Transverse colon (tissue), 4 donors: ENCODE measurements at regions not wholly inside any gene's neighbourhood (a gene's known extent, or its start where the extent isn't known, plus 50 kb on each side); places are given as distances from the start of the nearest gene placed in this dataset.

ENCODE experiments used
- DNase-seq: peaks from one replicate; pipeline ENCODE4 v3.0.0-alpha.2; 2019
- H3K27ac ChIP-seq, 4 donors: fragments of 200-600 bp; sonication (generic); 2 replicates each; pipeline ENCODE4 v1.5.1; 2016 to 2018; ENCODE audit warnings: inconsistent platforms in 4 of 4
- H3K27me3 ChIP-seq: fragments of 200-600 bp; sonication (generic); 2 replicates; pipeline ENCODE4 v1.5.1; 2017; ENCODE audit warnings: inconsistent platforms
- H3K36me3 ChIP-seq, 4 donors: fragments of 200-600 bp; sonication (generic); 2 replicates each; pipeline ENCODE4 v1.5.1; 2017 to 2019; ENCODE audit warnings: inconsistent platforms in 4 of 4
- H3K4me1 ChIP-seq, 4 donors: fragments of 200-600 bp; sonication (generic); 2 replicates each; pipeline ENCODE4 v1.5.1; 2017 to 2020; ENCODE audit warnings: inconsistent platforms in 4 of 4
- H3K4me3 ChIP-seq, 4 donors: fragments of 200-600 bp; sonication (generic); 1 replicate in 1 of 4; 2 replicates in 3 of 4; pipeline versions ENCODE4 v1.5.1 to v1.6.1; 2017 to 2019; ENCODE audit warnings: inconsistent platforms in 4 of 4
- H3K9me3 ChIP-seq, 2 donors: fragments of 200-600 bp; sonication (generic); 2 replicates each; pipeline ENCODE4 v1.5.1; 2017 to 2019; ENCODE audit warnings: inconsistent platforms in 2 of 2
- CTCF ChIP-seq, 5 experiments: fragments of 200-600 bp in 3 of 5; fragments of 450-650 bp in 2 of 5; sonication (generic) in 3 of 5; IDR thresholded peaks; 1 replicate in 2 of 5; 2 replicates in 3 of 5; pipeline ENCODE4 v1.5.1; 2016 to 2017; ENCODE audit warnings: antibody characterized with exemption in 5 of 5, inconsistent platforms in 3 of 5, mild to moderate bottlenecking in 2 of 5, moderate library complexity in 1 of 5
- EP300 ChIP-seq: sonication (generic); formaldehyde crosslinking; IDR thresholded peaks from one replicate; pipeline ENCODE4 v1.6.1; 2017; ENCODE audit warnings: antibody characterized with exemption, low read depth
- POLR2A ChIP-seq: fragments of 450-650 bp; IDR thresholded peaks from one replicate; pipeline ENCODE4 v1.6.1; 2016; ENCODE audit warnings: antibody characterized with exemption, mild to moderate bottlenecking, moderate library complexity
- POLR2AphosphoS5 ChIP-seq, 3 donors: sonication (generic); formaldehyde crosslinking; IDR thresholded peaks; one replicate each; pipeline ENCODE4 v1.6.1; 2016; ENCODE audit warnings: antibody characterized with exemption in 3 of 3
- WGBS, 2 donors: methylation state at CpG; one replicate each; pipeline ENCODE4 v1.1.5; 2018; ENCODE audit warnings: low coverage in 1 of 2; 5-methylcytosine and 5-hydroxymethylcytosine counted together
- in situ Hi-C, 4 donors: fragments of 200-750 bp; cut with MboI; loops; one replicate each; pipeline versions ENCODE4 v1.15.0 to v1.15.1; 2017; ENCODE audit warnings: low sequenced_read_pairs in 3 of 4, low pct_ligation_motif_present in 1 of 4, low pct_unique_long_range_greater_than_20kb in 1 of 4
- intact Hi-C: fragments of 100-400 bp; cut with DNase I; formaldehyde crosslinking; loops from one replicate; pipeline ENCODE4 v1.15.1; 2023; ENCODE audit warnings: low total_unique reads

- DNase-seq, result no peak
- Histone ChIP-seq H3K27ac (no peak overlapping the region), H3K36me3 (no peaks in the 10 kb centered on the region), H3K27me3 (no peaks in the 10 kb centered on the region), H3K4me1 (no peaks in the 10 kb centered on the region), H3K4me3 (no peak overlapping the region), H3K9me3 (no peaks in the 10 kb centered on the region)
- in situ Hi-C loops, result no loop called here
- intact Hi-C loops, result no loop called here
- WGBS, 2 donors, result 94% methylated on average over 2 of the region's 2 CpGs; no CpG with 5 or more reads in 1 of the 2 donors
- no peak for TF ChIP-seq POLR2AphosphoS5 (IDR thresholded peaks at IDR 0.05)
- no peak for TF ChIP-seq CTCF (IDR thresholded peaks at IDR 0.05)
- TF ChIP-seq POLR2A, result no peak
Observed at GRCh38 chr15:46714950-46715349, 1002.4 kb upstream of the SEMA6D start.

DNA sequence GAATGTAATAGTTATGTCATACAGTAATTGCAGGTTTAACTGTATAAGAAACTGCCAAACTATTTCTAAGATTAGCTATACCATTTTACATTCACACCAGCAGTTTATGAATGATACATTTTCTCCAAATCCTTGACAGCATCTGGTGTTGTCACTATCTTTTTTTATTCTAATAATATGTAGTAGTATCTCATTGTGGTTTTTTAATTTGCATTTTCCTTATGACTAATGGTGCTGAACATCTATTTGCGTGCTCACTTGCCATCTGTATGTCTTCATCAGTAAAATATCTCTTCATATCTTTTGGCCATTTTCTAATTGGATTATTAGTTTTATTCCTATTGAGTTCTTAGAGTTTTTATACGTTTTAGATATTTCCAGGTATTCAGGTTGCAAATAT, 994.0 kb upstream of the SEMA6D start:
- H3K36me3 ChIP-seq, result no peaks in the 10 kb centered on the region
- no peak overlapping the region for H3K27ac ChIP-seq
- no peaks in the 10 kb centered on the region for H3K4me1 ChIP-seq
- TF ChIP-seq POLR2A, result no peak
- TF ChIP-seq POLR2AphosphoS5 (IDR thresholded peaks at IDR 0.05), result no peak
- TF ChIP-seq CTCF (IDR thresholded peaks at IDR 0.05), result no peak
- 73 to 74% methylated on average over 2 of the region's 2 CpGs for WGBS, 2 donors
- intact Hi-C loops (no loop called here), in situ Hi-C loops (no loop called here)
- peaks cover 13% of the 10 kb centered on the region in 2 donors for H3K9me3 ChIP-seq
- H3K4me3 ChIP-seq, result no peak overlapping the region
- H3K27me3 ChIP-seq, result no peaks in the 10 kb centered on the region
- no peak for DNase-seq

DNA sequence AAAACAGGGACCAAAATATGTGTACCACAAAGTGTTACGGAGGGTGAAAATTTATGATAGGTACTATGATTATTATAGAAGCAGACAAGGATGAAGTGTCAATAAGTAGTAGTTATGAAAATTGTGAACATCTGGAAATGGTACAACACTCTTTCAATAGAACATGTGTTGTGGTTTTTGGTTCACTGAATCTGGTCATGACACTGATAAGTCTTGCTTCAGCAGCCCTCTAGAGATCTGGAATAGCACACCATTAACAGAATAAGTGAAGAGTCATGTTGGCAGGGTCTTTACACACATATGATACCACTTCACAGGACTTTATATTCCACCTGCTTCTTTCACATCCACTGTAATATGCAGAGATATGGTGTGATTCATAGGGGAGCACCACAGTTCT, 985.2 kb upstream of the SEMA6D start:
- WGBS, 2 donors, result 97 to 100% methylated on average over 1 of the region's 1 CpG
- Histone ChIP-seq H3K27me3 (no peaks in the 10 kb centered on the region), H3K9me3 (peaks cover 12 to 16% of the 10 kb centered on the region in 2 donors), H3K27ac (no peak overlapping the region), H3K4me1 (no peaks in the 10 kb centered on the region), H3K4me3 (no peak overlapping the region), H3K36me3 (no peaks in the 10 kb centered on the region)
- intact Hi-C loops, result no loop called here
- in situ Hi-C loops, result no loop called here
- no peak for DNase-seq
- TF ChIP-seq POLR2AphosphoS5 (IDR thresholded peaks at IDR 0.05) (no peak), POLR2A (no peak), EP300 (no peak), CTCF (IDR thresholded peaks at IDR 0.05) (no peak)

- no peaks in the 10 kb centered on the region for H3K4me1 ChIP-seq
- no peaks in the 10 kb centered on the region for H3K27me3 ChIP-seq
- intact Hi-C loops (no loop called here), in situ Hi-C loops (no loop called here)
- no peak for TF ChIP-seq EP300
- TF ChIP-seq POLR2A, result no peak
- no peak for TF ChIP-seq CTCF (IDR thresholded peaks at IDR 0.05)
- TF ChIP-seq POLR2AphosphoS5 (IDR thresholded peaks at IDR 0.05), result no peak
- H3K36me3 ChIP-seq, result no peaks in the 10 kb centered on the region
- H3K4me3 ChIP-seq, result no peak overlapping the region
- WGBS, 2 donors, result 73 to 80% methylated on average over 4 of the region's 4 CpGs
- H3K9me3 ChIP-seq, result no peaks in the 10 kb centered on the region
- no peak for DNase-seq
- no peak overlapping the region for H3K27ac ChIP-seq
Observed at GRCh38 chr15:46735115-46735514, 982.2 kb upstream of the SEMA6D start.
